ENCODE measurements at regions not wholly inside any gene's neighbourhood (a gene's known extent, or its start where the extent isn't known, plus 50 kb on each side); places are given as distances from the start of the nearest gene placed in this dataset.

GRCh38 chr14:22506378-22506710 lies 82.7 kb downstream of the DAD1 start:
- DNase-seq (ENCODE audit: insufficient read length, low spot score, missing footprints) = no peak
- Histone ChIP-seq H3K9me3 (ENCODE audit: low read depth, low read length) (no peaks in the 10 kb centered on the region), H3K79me2 (ENCODE audit: insufficient read depth, low read length) (no peaks in the 10 kb centered on the region), H3K4me2 (ENCODE audit: insufficient read depth, low read length) (no peak overlapping the region), H3K4me1 (ENCODE audit: insufficient read depth, low read length) (peaks cover 11% of the 10 kb centered on the region), H3K36me3 (ENCODE audit: insufficient read depth, low read length) (no peaks in the 10 kb centered on the region), H3K27me3 (ENCODE audit: insufficient read depth, low read length) (peaks cover 7% of the 10 kb centered on the region), H4K20me1 (ENCODE audit: insufficient read depth, low read length) (no peaks in the 10 kb centered on the region), H3K4me3 (ENCODE audit: insufficient read depth, low read length) (no peak overlapping the region), H3K27ac (ENCODE audit: low read depth, low read length) (no peak overlapping the region), H2AFZ (ENCODE audit: low read length) (no peak overlapping the region)
- no peak for TF ChIP-seq CTCF (IDR thresholded peaks at IDR 0.05; ENCODE audit: extremely low read depth, low read depth, low read length)

- Histone ChIP-seq H3K36me3 (ENCODE audit: insufficient read depth, low read length) (no peaks in the 10 kb centered on the region), H3K4me2 (ENCODE audit: insufficient read depth, low read length) (no peak overlapping the region), H3K9me3 (ENCODE audit: low read depth, low read length) (no peaks in the 10 kb centered on the region), H3K4me3 (ENCODE audit: insufficient read depth, low read length) (no peak overlapping the region), H2AFZ (ENCODE audit: low read length) (no peak overlapping the region), H3K27me3 (ENCODE audit: insufficient read depth, low read length) (peaks cover 8% of the 10 kb centered on the region), H3K27ac (ENCODE audit: low read depth, low read length) (no peak overlapping the region), H3K79me2 (ENCODE audit: insufficient read depth, low read length) (no peaks in the 10 kb centered on the region), H4K20me1 (ENCODE audit: insufficient read depth, low read length) (no peaks in the 10 kb centered on the region), H3K4me1 (ENCODE audit: insufficient read depth, low read length) (peaks cover 8% of the 10 kb centered on the region)
- no peak for TF ChIP-seq CTCF (IDR thresholded peaks at IDR 0.05; ENCODE audit: extremely low read depth, low read depth, low read length)
- DNase-seq (ENCODE audit: insufficient read length, low spot score, missing footprints) = no peak
Measured at GRCh38 chr14:22505697-22506377, 83.2 kb downstream of the DAD1 start.

- Histone ChIP-seq H3K4me2 (ENCODE audit: insufficient read depth, low read length) (no peak overlapping the region), H2AFZ (ENCODE audit: low read length) (no peak overlapping the region), H3K27ac (ENCODE audit: low read depth, low read length) (no peak overlapping the region), H3K4me3 (ENCODE audit: insufficient read depth, low read length) (no peak overlapping the region), H3K27me3 (ENCODE audit: insufficient read depth, low read length) (peaks cover 9% of the 10 kb centered on the region), H3K4me1 (ENCODE audit: insufficient read depth, low read length) (peaks cover 3% of the 10 kb centered on the region), H3K9me3 (ENCODE audit: low read depth, low read length) (no peaks in the 10 kb centered on the region), H4K20me1 (ENCODE audit: insufficient read depth, low read length) (no peaks in the 10 kb centered on the region), H3K79me2 (ENCODE audit: insufficient read depth, low read length) (no peaks in the 10 kb centered on the region), H3K36me3 (ENCODE audit: insufficient read depth, low read length) (no peaks in the 10 kb centered on the region)
- no peak for TF ChIP-seq CTCF (IDR thresholded peaks at IDR 0.05; ENCODE audit: extremely low read depth, low read depth, low read length)
- no peak for DNase-seq (ENCODE audit: insufficient read length, low spot score, missing footprints)
Measured at GRCh38 chr14:22505309-22505696, 83.7 kb downstream of the DAD1 start.

- H3K79me2 ChIP-seq (ENCODE audit: insufficient read depth, low read length) = no peaks in the 10 kb centered on the region
- H4K20me1 ChIP-seq (ENCODE audit: insufficient read depth, low read length) = no peaks in the 10 kb centered on the region
- H3K27me3 ChIP-seq (ENCODE audit: insufficient read depth, low read length) = peaks cover 9% of the 10 kb centered on the region
- TF ChIP-seq CTCF (IDR thresholded peaks at IDR 0.05; ENCODE audit: extremely low read depth, low read depth, low read length) = no peak
- no peaks in the 10 kb centered on the region for H3K36me3 ChIP-seq (ENCODE audit: insufficient read depth, low read length)
- no peak overlapping the region for H3K27ac ChIP-seq (ENCODE audit: low read depth, low read length)
- H3K4me1 ChIP-seq (ENCODE audit: insufficient read depth, low read length) = no peaks in the 10 kb centered on the region
- H2AFZ ChIP-seq (ENCODE audit: low read length) = no peak overlapping the region
- no peak overlapping the region for H3K4me3 ChIP-seq (ENCODE audit: insufficient read depth, low read length)
- no peaks in the 10 kb centered on the region for H3K9me3 ChIP-seq (ENCODE audit: low read depth, low read length)
- no peak for DNase-seq (ENCODE audit: insufficient read length, low spot score, missing footprints)
- no peak overlapping the region for H3K4me2 ChIP-seq (ENCODE audit: insufficient read depth, low read length)
Measured at GRCh38 chr14:22502551-22502950, 86.5 kb downstream of the DAD1 start.

Measured in osteoblast (primary cell).